ENCODE measurements at regions not wholly inside any gene's neighbourhood (a gene's known extent, or its start where the extent isn't known, plus 50 kb on each side); places are given as distances from the start of the nearest gene placed in this dataset.

DNA sequence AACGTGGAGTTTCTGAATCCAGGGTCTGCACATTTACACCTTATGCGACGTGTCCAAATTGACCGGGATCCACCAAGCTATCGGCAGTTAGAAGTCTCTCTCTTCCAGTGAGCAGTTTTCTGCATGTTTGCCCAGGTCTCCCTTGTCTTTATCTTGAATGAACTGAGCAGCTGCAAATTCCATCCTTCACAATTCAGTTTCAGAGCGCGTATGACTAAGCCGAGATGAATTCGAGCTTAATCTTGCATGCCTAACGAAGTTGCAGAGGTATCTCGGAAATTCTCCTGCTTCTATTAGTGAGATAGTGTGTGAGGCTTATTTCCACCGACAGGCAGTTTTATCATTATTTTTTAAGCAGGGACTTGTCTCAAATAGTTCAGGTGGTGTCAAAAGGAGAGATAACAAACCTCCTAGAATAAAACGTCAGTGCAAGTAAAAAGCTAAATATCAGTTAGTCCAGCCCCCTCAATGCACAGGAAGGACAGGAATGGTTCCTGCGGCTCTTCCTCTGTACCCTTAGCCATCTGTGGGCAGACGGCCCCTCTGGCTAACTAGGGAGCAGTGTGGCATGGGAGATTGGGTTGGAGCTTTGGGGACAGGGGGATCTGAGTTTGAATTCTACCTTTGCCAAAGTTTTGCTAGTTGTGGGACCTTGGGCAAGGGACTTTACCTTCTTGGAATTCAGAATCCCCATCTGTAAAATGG, 93.0 kb upstream of the GPR139 start:
- DNase-seq: no peak

DNA sequence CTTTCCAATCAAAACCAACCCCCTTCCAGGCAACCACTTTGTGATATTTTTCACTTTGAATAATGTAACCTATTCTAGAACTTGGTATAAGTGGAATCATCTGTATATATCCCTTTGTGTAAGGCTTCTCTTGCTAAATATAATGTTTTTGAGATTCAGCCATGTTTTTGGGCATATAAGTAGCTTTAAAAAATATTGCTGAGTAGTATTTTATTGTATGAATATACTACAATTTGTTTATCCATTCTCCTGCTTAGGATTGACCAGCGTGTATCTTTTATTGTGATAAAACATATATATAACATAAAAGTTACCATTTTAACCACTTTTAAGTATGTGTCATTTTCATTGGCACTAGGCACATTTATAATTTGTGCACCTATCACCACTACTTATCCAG, 79.8 kb upstream of the GPR139 start:
- DNase-seq: no peak

DNA sequence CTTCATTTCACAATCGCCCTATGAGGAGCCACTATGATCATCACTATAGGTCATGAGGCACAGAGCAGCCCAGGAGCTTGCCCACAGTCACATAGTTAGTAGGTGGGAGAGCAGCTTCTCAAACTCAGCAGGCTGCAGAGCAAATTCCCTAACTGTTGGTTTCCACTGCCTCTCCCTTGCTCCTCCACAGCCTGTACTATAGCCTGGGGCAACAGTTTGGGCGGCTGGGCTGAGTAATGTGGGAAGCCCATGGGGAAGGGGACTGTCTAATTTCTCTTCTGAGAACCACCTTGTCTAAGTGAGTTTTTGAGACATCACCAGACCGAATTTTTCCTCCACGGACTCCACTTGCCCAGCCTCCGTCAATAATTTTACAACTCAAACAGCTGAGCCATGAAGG, 73.4 kb upstream of the GPR139 start:
- DNase-seq: no peak

DNA sequence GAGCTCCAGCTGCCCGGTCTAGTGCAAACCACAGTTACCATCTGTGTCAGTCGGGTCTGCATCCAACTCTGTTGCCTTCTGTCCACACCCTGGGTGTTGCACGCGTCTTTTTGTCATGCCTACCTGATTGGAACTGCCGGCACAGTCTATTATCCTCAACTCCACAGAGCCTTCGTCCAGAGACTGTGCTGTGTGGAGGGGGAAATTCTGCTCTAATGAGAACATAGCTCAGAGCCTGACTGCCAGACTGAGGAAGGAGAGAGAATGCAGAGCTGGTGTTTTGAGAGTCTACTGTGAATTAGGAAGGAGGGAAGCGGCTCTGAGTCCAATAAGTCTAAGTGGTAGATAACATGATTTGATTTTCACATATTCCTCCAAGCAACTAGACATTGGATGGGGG, 68.3 kb upstream of the GPR139 start:
- no peak for DNase-seq

- no peak for DNase-seq
These were observed 64.2 kb upstream of the GPR139 start for GRCh38 chr16:20137909-20138308.

- DNase-seq: no peak
These were observed 63.5 kb upstream of the GPR139 start for GRCh38 chr16:20137194-20137593.

- DNase-seq: no peak
These were observed 62.8 kb upstream of the GPR139 start for GRCh38 chr16:20136446-20136968.

DNA sequence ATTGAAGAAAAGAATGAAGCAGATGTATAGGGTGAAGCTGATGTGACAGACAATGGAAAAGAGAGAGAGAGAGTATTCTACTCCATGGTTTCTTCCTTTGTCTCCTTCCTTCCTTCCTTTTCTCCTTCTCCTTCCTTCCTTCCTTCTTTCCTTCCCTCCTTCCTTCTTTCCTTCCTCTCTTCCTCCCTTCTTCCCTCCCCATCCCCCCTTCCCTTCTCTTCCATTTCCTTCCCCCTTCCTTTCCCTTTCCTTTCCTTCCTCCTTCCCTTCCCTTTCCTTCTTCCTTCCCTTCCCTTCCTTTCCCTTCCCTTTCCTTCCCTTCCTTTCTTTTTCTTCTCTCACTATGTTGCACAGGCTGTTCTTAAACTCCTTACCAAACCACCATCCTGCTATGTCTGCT, 55.7 kb upstream of the GPR139 start:
- DNase-seq: no peak
